ENCODE measurements at regions not wholly inside any gene's neighbourhood (a gene's known extent, or its start where the extent isn't known, plus 50 kb on each side); places are given as distances from the start of the nearest gene placed in this dataset.

GRCh38 chr14:42459171-42459685 is 852.6 kb downstream of the LRFN5 start:
- no peak for DNase-seq (ENCODE audit: low read depth in 4 of 4, low spot score in 1 of 4)

- DNase-seq (ENCODE audit: low read depth in 4 of 4, low spot score in 1 of 4), result no peak
These were observed 834.9 kb downstream of the LRFN5 start for GRCh38 chr14:42441615-42442014.

DNA sequence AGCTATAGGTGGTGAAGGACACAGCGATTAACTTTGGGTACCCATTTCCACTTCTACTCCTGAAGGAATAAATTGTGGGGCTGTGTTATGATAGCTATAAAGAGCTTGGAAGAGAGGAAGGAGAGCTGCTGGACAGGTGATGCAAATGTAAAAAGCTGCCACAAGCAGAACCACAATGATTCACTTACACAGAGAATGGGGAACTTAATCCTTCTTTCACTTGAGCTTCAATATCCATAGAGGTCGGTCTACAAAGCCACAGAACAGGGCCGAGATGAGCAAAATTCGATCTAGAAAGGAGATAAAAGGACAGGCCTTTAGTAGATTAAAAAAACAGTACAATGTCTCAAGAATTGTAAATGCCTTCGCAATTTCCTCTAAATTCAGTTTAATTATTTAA is 831.1 kb downstream of the LRFN5 start:
- DNase-seq (ENCODE audit: low read depth in 4 of 4, low spot score in 1 of 4), result no peak

DNA sequence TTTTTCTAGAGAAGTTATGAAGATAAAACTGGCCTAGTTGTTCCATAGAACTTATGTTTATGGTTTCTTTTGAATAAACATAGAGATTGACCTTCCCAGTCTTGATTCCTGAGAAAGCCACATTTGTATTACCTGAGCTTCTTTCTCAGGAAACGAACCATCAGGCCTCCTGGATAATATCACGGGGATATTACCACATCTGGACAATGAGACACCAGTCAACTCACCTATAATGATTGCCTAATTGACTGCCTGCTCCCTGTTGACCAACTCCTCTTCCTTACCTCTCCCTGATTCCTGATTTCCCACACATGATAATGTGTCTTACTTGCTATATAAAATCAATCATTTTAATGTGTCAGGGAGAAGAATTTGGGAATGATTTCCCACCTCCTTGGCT is 822.7 kb downstream of the LRFN5 start:
- no peak for DNase-seq (ENCODE audit: low read depth in 4 of 4, low spot score in 1 of 4)

GRCh38 chr14:42428996-42429395 is 822.3 kb downstream of the LRFN5 start:
- no peak for DNase-seq (ENCODE audit: low read depth in 4 of 4, low spot score in 1 of 4)

GRCh38 chr14:42424501-42424900 is 817.8 kb downstream of the LRFN5 start:
- DNase-seq (ENCODE audit: low read depth in 4 of 4, low spot score in 1 of 4), result no peak

GRCh38 chr14:42421377-42422078 is 814.9 kb downstream of the LRFN5 start:
- DNase-seq (ENCODE audit: low read depth in 4 of 4, low spot score in 1 of 4), result no peak

- DNase-seq (ENCODE audit: low read depth in 4 of 4, low spot score in 1 of 4), result no peak
These were observed 813.4 kb downstream of the LRFN5 start for GRCh38 chr14:42420071-42420470.

DNA sequence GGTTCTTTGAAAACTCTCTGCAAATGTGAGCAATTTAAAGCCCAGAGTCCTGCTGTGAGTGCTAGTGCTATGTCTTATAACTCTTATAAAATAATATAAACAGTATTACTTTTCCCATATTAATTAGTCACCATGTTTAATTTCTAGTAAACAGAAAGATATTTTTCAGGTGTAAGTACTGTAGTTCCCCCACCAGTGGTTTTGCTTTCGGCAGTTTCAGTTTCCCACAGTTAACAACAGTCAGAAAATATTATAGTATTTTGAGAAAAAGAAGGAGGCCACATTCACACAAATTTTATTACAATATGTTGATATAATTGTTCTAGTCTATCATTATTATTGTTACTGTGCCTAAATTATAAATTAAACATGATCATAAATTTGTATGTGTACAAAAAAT is 800.5 kb downstream of the LRFN5 start:
- DNase-seq (ENCODE audit: low read depth in 4 of 4, low spot score in 1 of 4), result no peak

DNA sequence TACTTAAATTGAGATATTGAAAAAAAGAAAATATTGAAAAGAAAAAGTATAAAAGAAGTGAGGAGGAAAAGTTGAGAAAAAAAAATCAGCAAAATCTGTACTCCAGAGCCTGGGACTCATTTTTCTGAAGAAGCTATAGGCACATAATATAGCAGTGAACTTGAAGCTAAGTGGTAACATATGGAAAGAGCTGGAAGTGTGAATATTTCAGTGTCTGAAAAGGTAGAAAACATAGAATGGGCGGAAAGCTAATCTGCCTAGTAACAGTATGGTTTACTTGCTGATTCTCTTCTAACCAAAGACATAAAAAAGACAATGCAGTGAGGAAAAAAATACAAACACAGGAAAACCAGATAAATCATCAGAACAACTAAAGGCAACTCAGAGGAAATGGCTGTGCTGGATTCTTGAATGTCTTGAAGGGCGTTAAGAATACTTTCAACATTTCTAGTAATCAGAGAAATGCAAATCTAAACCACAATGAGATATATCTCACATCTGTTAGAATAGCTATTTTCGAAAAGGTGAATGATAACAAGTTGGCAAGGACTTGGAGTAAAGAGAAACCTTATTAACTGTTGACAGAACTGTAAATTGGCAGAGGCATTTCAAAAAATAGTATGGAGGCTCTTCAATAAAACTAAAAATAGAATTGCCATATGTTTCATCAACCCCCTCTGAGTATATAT is 784.6 kb downstream of the LRFN5 start:
- DNase-seq (ENCODE audit: low read depth in 4 of 4, low spot score in 1 of 4), result no peak

DNA sequence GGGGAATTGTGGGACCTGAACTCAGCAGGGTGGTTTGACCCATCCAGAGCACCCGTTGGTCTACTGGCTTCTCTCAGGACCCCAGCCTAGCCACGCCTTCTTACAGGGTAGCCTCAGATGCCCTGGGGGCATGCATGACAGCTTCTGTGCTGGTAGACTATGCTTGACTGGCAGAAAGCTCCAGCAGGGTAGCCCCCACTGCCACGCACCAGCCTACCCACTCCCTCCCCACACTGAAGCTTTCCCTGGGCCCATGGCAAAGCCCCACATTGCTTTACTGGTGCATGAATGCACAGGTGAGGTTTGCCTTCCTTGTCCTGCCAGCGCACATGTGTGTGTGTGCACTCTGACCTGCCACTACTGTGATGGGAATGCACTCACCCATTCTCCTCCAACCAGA is 772.2 kb downstream of the LRFN5 start:
- DNase-seq (ENCODE audit: low read depth in 4 of 4, low spot score in 1 of 4), result no peak

- DNase-seq (ENCODE audit: low read depth in 4 of 4, low spot score in 1 of 4), result no peak
These were observed 771.6 kb downstream of the LRFN5 start for GRCh38 chr14:42378274-42378673.

DNA sequence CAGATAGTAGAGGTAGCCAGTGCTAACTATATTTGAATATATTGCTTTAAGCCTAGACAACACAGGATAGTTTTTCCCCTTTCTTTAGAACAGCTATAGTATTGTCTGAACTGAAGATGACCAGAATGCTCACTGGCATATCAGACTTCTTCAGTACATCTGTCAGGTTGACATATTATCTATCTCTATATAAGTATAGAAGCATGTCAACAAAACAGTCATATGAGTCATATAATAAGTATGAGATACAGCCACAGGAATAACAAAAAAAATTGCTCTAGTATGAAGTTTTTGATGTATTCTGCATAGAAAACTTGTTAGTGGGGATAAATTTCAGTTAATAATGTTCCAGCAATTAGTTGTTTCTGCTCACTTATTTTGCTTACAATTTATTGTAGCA is 767.7 kb downstream of the LRFN5 start:
- DNase-seq (ENCODE audit: low read depth in 4 of 4, low spot score in 1 of 4), result no peak

DNA sequence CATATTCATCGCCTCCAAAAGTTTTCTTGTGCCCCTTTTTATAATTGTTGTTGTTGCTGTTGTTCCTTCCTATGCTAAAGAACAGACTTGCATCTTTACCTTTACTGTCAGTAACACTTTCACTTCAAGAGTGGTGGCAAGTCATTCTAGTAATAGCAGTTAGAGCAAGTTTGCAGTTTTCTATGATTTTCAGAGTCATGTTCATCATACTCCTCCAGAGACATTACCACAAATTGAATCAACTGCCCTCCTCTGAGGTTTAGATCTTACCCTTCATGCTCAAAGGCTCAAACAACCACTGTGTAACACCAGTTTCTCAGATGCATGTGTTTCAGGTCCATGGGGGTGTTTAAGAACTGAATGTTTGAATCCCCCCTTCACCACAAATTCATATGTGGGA is 763.4 kb downstream of the LRFN5 start:
- no peak for DNase-seq (ENCODE audit: low read depth in 4 of 4, low spot score in 1 of 4)

- DNase-seq (ENCODE audit: low read depth in 4 of 4, low spot score in 1 of 4), result no peak
These were observed 761.6 kb downstream of the LRFN5 start for GRCh38 chr14:42368234-42368633.

DNA sequence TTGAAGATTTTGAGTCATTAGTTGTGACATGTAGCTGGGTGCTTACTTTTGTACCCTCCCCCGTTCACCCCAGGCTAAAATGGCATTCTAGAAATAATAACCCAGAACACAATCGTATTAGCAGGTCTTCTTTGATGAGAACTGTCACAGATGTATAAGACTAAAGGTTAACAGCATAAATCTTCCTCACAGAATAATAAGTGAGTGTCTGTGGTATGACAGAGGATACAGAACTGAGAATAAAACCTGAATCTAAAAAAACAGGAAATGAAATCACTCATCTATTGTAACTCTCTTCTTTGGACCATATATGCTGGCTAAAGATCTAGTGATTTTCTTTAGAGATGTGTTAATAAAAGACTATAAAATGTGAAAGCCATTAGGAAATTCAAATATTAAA is 746.6 kb downstream of the LRFN5 start:
- no peak for DNase-seq (ENCODE audit: low read depth in 4 of 4, low spot score in 1 of 4)

- no peak for DNase-seq (ENCODE audit: low read depth in 4 of 4, low spot score in 1 of 4)
These were observed 729.2 kb downstream of the LRFN5 start for GRCh38 chr14:42335918-42336317.

DNA sequence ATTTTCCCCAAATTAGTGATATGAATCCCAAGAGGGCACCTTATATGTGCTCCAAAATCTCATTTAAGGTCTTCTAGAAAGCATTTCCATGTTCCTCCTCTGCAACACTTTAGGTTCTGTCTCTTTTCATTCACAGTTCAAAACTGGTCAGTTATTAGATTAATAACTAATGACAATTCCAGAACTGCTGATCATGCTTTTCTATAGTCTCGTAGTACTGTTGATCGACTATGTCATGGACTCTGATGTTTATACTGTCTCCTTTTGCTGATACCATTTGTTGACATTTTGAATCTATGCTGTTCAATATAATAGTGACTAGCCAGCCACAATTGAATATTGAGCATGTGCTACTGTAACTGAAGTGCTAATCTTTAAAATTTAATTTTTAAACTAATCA is 728.3 kb downstream of the LRFN5 start:
- DNase-seq (ENCODE audit: low read depth in 4 of 4, low spot score in 1 of 4), result no peak

DNA sequence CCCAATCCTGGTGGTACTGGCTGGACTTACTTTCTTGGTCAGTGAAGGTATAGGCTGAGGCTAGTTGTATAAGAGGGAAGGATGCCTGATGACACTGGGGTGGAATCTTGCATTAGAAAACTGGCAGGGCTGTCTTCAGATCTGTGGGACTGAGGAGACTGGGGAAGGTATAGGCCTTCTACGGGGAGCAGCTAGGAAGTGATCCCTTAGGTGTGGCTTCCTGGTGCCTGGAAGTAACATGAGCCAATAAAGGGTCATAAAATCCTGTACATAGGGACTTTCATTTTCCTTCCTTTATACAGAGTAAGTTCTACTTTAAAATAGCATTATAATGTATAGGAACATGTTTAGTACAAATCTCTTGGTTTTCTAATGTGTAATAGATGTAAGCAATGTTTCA is 716.8 kb downstream of the LRFN5 start:
- DNase-seq (ENCODE audit: low read depth in 4 of 4, low spot score in 1 of 4), result no peak

DNA sequence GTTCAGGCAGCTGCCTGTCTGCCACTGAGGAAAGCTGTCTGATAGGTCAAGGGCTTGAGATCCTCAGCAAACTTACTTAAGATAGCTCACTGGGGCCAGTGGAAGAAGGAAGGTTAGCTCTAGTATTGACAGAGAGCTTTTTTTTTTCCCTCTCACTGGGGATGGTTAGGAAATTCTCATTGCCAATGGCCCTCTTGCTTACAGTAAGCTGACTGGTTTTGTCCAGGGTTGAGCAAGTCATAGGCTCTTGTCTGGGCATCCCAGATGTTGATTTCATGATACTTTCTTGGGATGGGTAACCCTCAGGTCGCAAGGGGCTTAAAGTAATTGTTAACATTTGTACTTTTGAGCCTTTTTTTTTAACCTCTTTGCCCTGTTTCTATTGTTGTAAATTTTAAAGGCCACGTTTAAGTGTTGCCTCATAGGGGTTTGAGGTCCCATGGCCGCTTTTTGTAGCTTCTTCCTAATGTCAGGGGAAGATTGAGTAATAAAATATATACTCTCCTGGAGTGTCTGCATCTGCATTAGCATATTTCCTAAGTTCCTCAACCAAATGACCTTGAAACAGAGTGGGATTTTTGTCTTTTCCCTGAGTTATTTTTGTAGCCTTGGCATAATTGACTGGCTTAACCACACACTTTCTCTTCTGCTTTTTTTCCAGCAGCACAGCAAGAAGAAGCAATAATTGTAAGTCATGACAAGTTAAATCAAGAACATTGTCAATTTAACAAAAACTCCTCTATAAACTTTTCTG is 716.0 kb downstream of the LRFN5 start:
- no peak for DNase-seq (ENCODE audit: low read depth in 4 of 4, low spot score in 1 of 4)

GRCh38 chr14:42319996-42320395 is 713.3 kb downstream of the LRFN5 start:
- no peak for DNase-seq (ENCODE audit: low read depth in 4 of 4, low spot score in 1 of 4)

- no peak for DNase-seq (ENCODE audit: low read depth in 4 of 4, low spot score in 1 of 4)
These were observed 710.0 kb downstream of the LRFN5 start for GRCh38 chr14:42316693-42317092.
